Breast epithelium (tissue), 4 donors: ENCODE measurements at regions not wholly inside any gene's neighbourhood (a gene's known extent, or its start where the extent isn't known, plus 50 kb on each side); places are given as distances from the start of the nearest gene placed in this dataset.

ENCODE experiments used
- DNase-seq, 2 donors: peaks; one replicate each; pipeline ENCODE4 v3.0.0-alpha.2; 2019; ENCODE audit warnings: low spot score in 2 of 2
- H3K27ac ChIP-seq, 2 donors: fragments of 200-600 bp; sonication (generic) in 1 of 2; one replicate each; pipeline ENCODE4 v1.5.1; 2016 to 2019; ENCODE audit warnings: mild to moderate bottlenecking in 1 of 2
- H3K27me3 ChIP-seq, 2 donors: fragments of 200-600 bp; sonication (generic) in 1 of 2; one replicate each; pipeline versions ENCODE4 v1.5.1 to v1.6.0; 2017 to 2019; ENCODE audit warnings: control low read depth in 1 of 2, mild to moderate bottlenecking in 1 of 2
- H3K36me3 ChIP-seq: fragments of 200-600 bp; one replicate; pipeline ENCODE4 v1.5.1; 2019
- H3K4me1 ChIP-seq, 2 donors: fragments of 200-600 bp; sonication (generic); one replicate each; pipeline ENCODE4 v1.5.1; 2016 to 2019; ENCODE audit warnings: control low read depth in 1 of 2
- H3K4me3 ChIP-seq, 3 donors: fragments of 200-600 bp; sonication (generic); 1 replicate in 2 of 3; 2 replicates in 1 of 3; pipeline ENCODE4 v1.5.1; 2016 to 2019; ENCODE audit warnings: mild to moderate bottlenecking in 3 of 3, moderate library complexity in 2 of 3
- H3K9me3 ChIP-seq, 2 donors: fragments of 200-600 bp; sonication (generic) in 1 of 2; one replicate each; pipeline ENCODE4 v1.5.1; 2016 to 2019; ENCODE audit warnings: control low read depth in 1 of 2
- CTCF ChIP-seq, 3 donors: fragments of 450-650 bp; IDR thresholded peaks; one replicate each; pipeline ENCODE4 v1.5.1; 2016 to 2017; ENCODE audit warnings: antibody characterized with exemption in 3 of 3, mild to moderate bottlenecking in 3 of 3, moderate library complexity in 3 of 3
- POLR2A ChIP-seq: fragments of 450-650 bp; IDR thresholded peaks from one replicate; pipeline ENCODE4 v1.6.1; 2016; ENCODE audit warnings: antibody characterized with exemption, mild to moderate bottlenecking, moderate library complexity
- POLR2AphosphoS5 ChIP-seq, 3 donors: sonication (generic); formaldehyde crosslinking; IDR thresholded peaks; one replicate each; pipeline ENCODE4 v1.6.1; 2017; ENCODE audit warnings: antibody characterized with exemption in 3 of 3
- intact Hi-C: fragments of 100-400 bp; cut with DNase I; formaldehyde crosslinking; loops from one replicate; pipeline ENCODE4 v1.15.1; 2023; ENCODE audit warnings: low total_unique reads

- Histone ChIP-seq H3K27me3 (no peaks in the 10 kb centered on the region), H3K36me3 (no peaks in the 10 kb centered on the region), H3K9me3 (no peaks in the 10 kb centered on the region), H3K4me3 (no peak overlapping the region), H3K4me1 (peaks cover 3 to 6% of the 10 kb centered on the region in 2 donors), H3K27ac (peak overlapping the region; percentile 60 to 84)
- DNase-seq, result no peak
- TF ChIP-seq CTCF (IDR thresholded peaks at IDR 0.05) (no peak), POLR2AphosphoS5 (IDR thresholded peaks at IDR 0.05) (no peak), POLR2A (no peak)
- intact Hi-C loops, result no loop called here
These were observed 456.3 kb downstream of the MIAT start for GRCh38 chr22:27113641-27114040.

- Histone ChIP-seq H3K4me3 (no peak overlapping the region), H3K4me1 (peaks cover 1 to 3% of the 10 kb centered on the region in 2 donors), H3K27me3 (no peaks in the 10 kb centered on the region), H3K9me3 (no peaks in the 10 kb centered on the region), H3K36me3 (no peaks in the 10 kb centered on the region), H3K27ac (no peak overlapping the region)
- no peak for TF ChIP-seq POLR2A
- DNase-seq, result no peak
- intact Hi-C loops, result no loop called here
These were observed 456.8 kb downstream of the MIAT start for GRCh38 chr22:27114186-27114585.

GRCh38 chr22:27115410-27115809 is 458.0 kb downstream of the MIAT start:
- TF ChIP-seq POLR2A, result no peak
- no peak overlapping the region for H3K27ac ChIP-seq
- H3K4me1 ChIP-seq, result peaks cover 0 to 3% of the 10 kb centered on the region in 2 donors
- no peak overlapping the region for H3K4me3 ChIP-seq
- H3K27me3 ChIP-seq, result no peaks in the 10 kb centered on the region
- no peaks in the 10 kb centered on the region for H3K36me3 ChIP-seq
- DNase-seq, result no peak
- H3K9me3 ChIP-seq, result peaks cover 6 to 7% of the 10 kb centered on the region in 2 donors
- intact Hi-C loops, result no loop called here

- DNase-seq, result no peak
- H3K4me1 ChIP-seq, result peaks cover 0 to 3% of the 10 kb centered on the region in 2 donors
- H3K27ac ChIP-seq, result no peak overlapping the region
- TF ChIP-seq POLR2AphosphoS5 (IDR thresholded peaks at IDR 0.05) (no peak), POLR2A (no peak), CTCF (IDR thresholded peaks at IDR 0.05) (no peak)
- H3K36me3 ChIP-seq, result no peaks in the 10 kb centered on the region
- no peaks in the 10 kb centered on the region for H3K27me3 ChIP-seq
- intact Hi-C loops, result no loop called here
- no peak overlapping the region for H3K4me3 ChIP-seq
- peaks cover 6 to 7% of the 10 kb centered on the region in 2 donors for H3K9me3 ChIP-seq
These were observed 458.4 kb downstream of the MIAT start for GRCh38 chr22:27115816-27116256.

GRCh38 chr22:27116312-27117086 is 459.1 kb downstream of the MIAT start:
- H3K27ac ChIP-seq, result no peak overlapping the region
- no peaks in the 10 kb centered on the region for H3K36me3 ChIP-seq
- intact Hi-C loops, result no loop called here
- no peak overlapping the region for H3K4me3 ChIP-seq
- peaks cover 0 to 3% of the 10 kb centered on the region in 2 donors for H3K4me1 ChIP-seq
- no peaks in the 10 kb centered on the region for H3K27me3 ChIP-seq
- peaks cover 6 to 7% of the 10 kb centered on the region in 2 donors for H3K9me3 ChIP-seq
- no peak for DNase-seq
- no peak for TF ChIP-seq POLR2AphosphoS5 (IDR thresholded peaks at IDR 0.05)
- no peak for TF ChIP-seq CTCF (IDR thresholded peaks at IDR 0.05)
- TF ChIP-seq POLR2A, result no peak

GRCh38 chr22:27120036-27120435 is 462.6 kb downstream of the MIAT start:
- no peak for DNase-seq
- H3K4me3 ChIP-seq, result no peak overlapping the region
- no peaks in the 10 kb centered on the region for H3K36me3 ChIP-seq
- intact Hi-C loops, result no loop called here
- no peaks in the 10 kb centered on the region for H3K4me1 ChIP-seq
- no peak for TF ChIP-seq CTCF (IDR thresholded peaks at IDR 0.05)
- no peak for TF ChIP-seq POLR2AphosphoS5 (IDR thresholded peaks at IDR 0.05)
- TF ChIP-seq POLR2A, result no peak
- no peaks in the 10 kb centered on the region for H3K27me3 ChIP-seq
- H3K27ac ChIP-seq, result no peak overlapping the region
- peaks cover 6 to 7% of the 10 kb centered on the region in 2 donors for H3K9me3 ChIP-seq
